BJ (cell line): ENCODE measurements at regions not wholly inside any gene's neighbourhood (a gene's known extent, or its start where the extent isn't known, plus 50 kb on each side); places are given as distances from the start of the nearest gene placed in this dataset.

ENCODE experiments used
- CTCF ChIA-PET: fragments of 350-600 bp; formaldehyde crosslinking; extraction: SDS; loops from one replicate; lab custom pipeline; 2021; ENCODE audit warnings: antibody characterized with exemption, inconsistent platforms; lab: Yijun Ruan, JAX
- POLR2A ChIA-PET: fragments of 300-600 bp; sonication (Branson Sonifier 250); formaldehyde crosslinking; extraction: SDS; loops from one replicate; lab custom pipeline; 2021; ENCODE audit warnings: antibody characterized with exemption; lab: Charles Lee
- DNase-seq: peaks from one replicate; pipeline ENCODE4 v3.0.0-alpha.2; 2011; ENCODE audit warnings: low read depth
- H3K27me3 ChIP-seq: 2 replicates; pipeline ENCODE4 v1.6.0; 2011; ENCODE audit warnings: low read length; ENCODE audit not compliant: control insufficient read depth, insufficient read depth
- H3K36me3 ChIP-seq: 2 replicates; pipeline ENCODE4 v1.5.1; 2011; ENCODE audit warnings: low read length; ENCODE audit not compliant: control insufficient read depth, insufficient read depth
- H3K4me3 ChIP-seq: 2 replicates; pipeline ENCODE4 v1.5.1; 2011; ENCODE audit warnings: low read depth, mild to moderate bottlenecking, control low read depth, low read length
- CTCF ChIP-seq: IDR thresholded peaks from 2 replicates; pipeline ENCODE4 v1.5.1; 2011; ENCODE audit warnings: low read depth, mild to moderate bottlenecking, control low read depth, inconsistent platforms, low read length, moderate library complexity; ENCODE audit not compliant: insufficient read depth

- H3K27me3 ChIP-seq, result no peaks in the 10 kb centered on the region
- POLR2A ChIA-PET, result no interaction called here
- no peaks in the 10 kb centered on the region for H3K36me3 ChIP-seq
- TF ChIP-seq CTCF, result no peak
- DNase-seq, result no peak
- H3K4me3 ChIP-seq, result no peak overlapping the region
- CTCF ChIA-PET, result no interaction called here
Observed at GRCh38 chr5:4215143-4215542, 619.5 kb downstream of the IRX1 start.

GRCh38 chr5:4216142-4216541 lies 620.5 kb downstream of the IRX1 start:
- Histone ChIP-seq H3K36me3 (no peaks in the 10 kb centered on the region), H3K4me3 (no peak overlapping the region), H3K27me3 (no peaks in the 10 kb centered on the region)
- ChIA-PET POLR2A (no interaction called here), CTCF (no interaction called here)
- DNase-seq, result no peak
- no peak for TF ChIP-seq CTCF

GRCh38 chr5:4220016-4220415 lies 624.4 kb downstream of the IRX1 start:
- ChIA-PET CTCF (no interaction called here), POLR2A (no interaction called here)
- Histone ChIP-seq H3K4me3 (no peak overlapping the region), H3K27me3 (no peaks in the 10 kb centered on the region), H3K36me3 (no peaks in the 10 kb centered on the region)
- no peak for DNase-seq
- no peak for TF ChIP-seq CTCF

- H3K27me3 ChIP-seq, result no peaks in the 10 kb centered on the region
- POLR2A ChIA-PET, result no interaction called here
- H3K4me3 ChIP-seq, result no peak overlapping the region
- no peak for DNase-seq
- no peak for TF ChIP-seq CTCF
- H3K36me3 ChIP-seq, result no peaks in the 10 kb centered on the region
- CTCF ChIA-PET, result no interaction called here
Observed at GRCh38 chr5:4221048-4221447, 625.4 kb downstream of the IRX1 start.

- DNase-seq, result no peak
- no peaks in the 10 kb centered on the region for H3K27me3 ChIP-seq
- CTCF ChIA-PET, result interaction anchor here (0.7 kb wide), 1 partner anchor 694 kb away, joined by 4 read pairs; no protein-coding TSS in a partner anchor
- POLR2A ChIA-PET, result no interaction called here
- no peak for TF ChIP-seq CTCF
- no peaks in the 10 kb centered on the region for H3K36me3 ChIP-seq
- no peak overlapping the region for H3K4me3 ChIP-seq
Observed at GRCh38 chr5:4222147-4222546, 626.5 kb downstream of the IRX1 start.
